H1 (cell line): ENCODE measurements at regions not wholly inside any gene's neighbourhood (a gene's known extent, or its start where the extent isn't known, plus 50 kb on each side); places are given as distances from the start of the nearest gene placed in this dataset.
A peak's percentile ranks its signal among the peaks of the same experiment; 100 is the strongest.

Experiments
- CTCF ChIA-PET: fragments of 300-600 bp; sonication (Branson Sonifier 250); formaldehyde crosslinking; loops from one replicate; lab custom pipeline; 2021; ENCODE audit not compliant: partially characterized antibody; lab: Charles Lee
- POLR2A ChIA-PET: fragments of 300-600 bp; sonication (Branson Sonifier 250); formaldehyde crosslinking; loops from one replicate; lab custom pipeline; 2021; ENCODE audit warnings: inconsistent platforms; ENCODE audit not compliant: partially characterized antibody; lab: Charles Lee
- DNase-seq, 2 experiments: peaks; one replicate each; pipeline versions ENCODE4 v3.0.0 to v3.0.0-alpha.2; 2010 to 2022; ENCODE audit warnings: low spot score in 2 of 2, low read depth in 1 of 2, mixed read lengths in 1 of 2
- FAIRE-seq: peaks from 2 replicates; lab custom pipeline; 2011; peaks lifted over from hg19 to GRCh38; lab: Jason Lieb, UNC
- H2AFZ ChIP-seq: 2 replicates; pipeline ENCODE4 v1.8.1; 2012; ENCODE audit warnings: low read length, inconsistent platforms
- H2AK5ac ChIP-seq: 2 replicates; pipeline ENCODE4 v1.6.1; 2013; ENCODE audit warnings: low read depth, low read length
- H2BK120ac ChIP-seq: replicated peaks from 2 replicates; pipeline ENCODE3; 2013; ENCODE audit warnings: low read depth, low read length, inconsistent platforms
- H2BK12ac ChIP-seq: 2 replicates; pipeline ENCODE4 v1.6.1; 2013; ENCODE audit warnings: low read depth, low read length
- H2BK15ac ChIP-seq: 2 replicates; pipeline ENCODE4 v1.6.1; 2013; ENCODE audit warnings: low read length
- H2BK20ac ChIP-seq: 2 replicates; pipeline ENCODE4 v1.6.1; 2013; ENCODE audit warnings: low read length
- H2BK5ac ChIP-seq: 2 replicates; pipeline ENCODE4 v1.6.1; 2013; ENCODE audit warnings: low read depth, low read length
- H3K14ac ChIP-seq: 2 replicates; pipeline ENCODE4 v1.6.1; 2013; ENCODE audit warnings: inconsistent platforms; ENCODE audit not compliant: insufficient read length
- H3K18ac ChIP-seq: 2 replicates; pipeline ENCODE4 v1.6.1; 2013; ENCODE audit warnings: low read length; ENCODE audit errors: extremely low read depth
- H3K23ac ChIP-seq: 2 replicates; pipeline ENCODE4 v1.6.1; 2013; ENCODE audit warnings: inconsistent platforms; ENCODE audit not compliant: insufficient read length
- H3K23me2 ChIP-seq: 2 replicates; pipeline ENCODE4 v1.6.1; 2013; ENCODE audit warnings: low read depth, low read length
- H3K27ac ChIP-seq: 2 replicates; pipeline ENCODE4 v1.6.1; 2011; ENCODE audit warnings: low read depth, low read length, inconsistent platforms
- H3K27me3 ChIP-seq, 4 experiments: replicated peaks in 1 of 4; 1 replicate in 1 of 4; 2 replicates in 3 of 4; pipeline versions ENCODE4 v1.6.1 to v1.8.1; 2011 to 2013; ENCODE audit warnings: low read length in 3 of 4, mild to moderate bottlenecking in 3 of 4, inconsistent platforms in 2 of 4, mixed read lengths in 2 of 4, moderate library complexity in 1 of 4; ENCODE audit not compliant: control insufficient read depth in 3 of 4, insufficient read depth in 3 of 4; ENCODE audit errors: extremely low read depth in 1 of 4
- H3K36me3 ChIP-seq, 4 experiments: 2 replicates each; pipeline versions ENCODE4 v1.6.1 to v1.8.1; 2011 to 2013; ENCODE audit warnings: mild to moderate bottlenecking in 4 of 4, low read length in 3 of 4, moderate library complexity in 2 of 4, control low read depth in 1 of 4, inconsistent platforms in 1 of 4; ENCODE audit not compliant: insufficient read depth in 4 of 4, control insufficient read depth in 2 of 4
- H3K4ac ChIP-seq: replicated peaks from 2 replicates; pipeline ENCODE3; 2013; ENCODE audit warnings: low read length, low read depth, mixed read lengths, inconsistent platforms; ENCODE audit not compliant: insufficient read length
- H3K4me1 ChIP-seq, 4 experiments: replicated peaks in 1 of 4; 1 replicate in 1 of 4; 2 replicates in 3 of 4; pipeline versions ENCODE4 v1.6.1 to v1.8.1; 2011 to 2013; ENCODE audit warnings: low read length in 3 of 4, inconsistent platforms in 2 of 4, mixed read lengths in 1 of 4; ENCODE audit not compliant: insufficient read depth in 4 of 4, control insufficient read depth in 3 of 4
- H3K4me2 ChIP-seq, 2 experiments: 2 replicates each; pipeline versions ENCODE4 v1.6.1 to v1.8.1; 2011 to 2013; ENCODE audit warnings: low read depth in 2 of 2, low read length in 2 of 2, control low read depth in 1 of 2, inconsistent platforms in 1 of 2, mild to moderate bottlenecking in 1 of 2; ENCODE audit not compliant: insufficient read depth in 1 of 2
- H3K4me3 ChIP-seq, 4 experiments: fragments of 200-600, 300-600 bp in 1 of 4; sonication (generic), shearing (Covaris generic), sonication (Bioruptor Twin) in 1 of 4; 2 replicates each; pipeline versions ENCODE4 v1.5.1 to v1.8.1; 2011 to 2016; ENCODE audit warnings: low read length in 4 of 4, low read depth in 3 of 4, control low read depth in 2 of 4, inconsistent platforms in 2 of 4, mild to moderate bottlenecking in 2 of 4, mixed read lengths in 1 of 4, moderate library complexity in 1 of 4; ENCODE audit not compliant: insufficient read depth in 2 of 4; ENCODE audit errors: extremely low read depth in 1 of 4
- H3K56ac ChIP-seq: replicated peaks from 2 replicates; pipeline ENCODE3; 2013; ENCODE audit warnings: low read depth, mild to moderate bottlenecking, mixed read lengths, low read length, inconsistent platforms; ENCODE audit not compliant: insufficient read length
- H3K79me1 ChIP-seq: 2 replicates; pipeline ENCODE4 v1.6.1; 2013; ENCODE audit warnings: low read depth, low read length, control low read depth
- H3K79me2 ChIP-seq, 2 experiments: 2 replicates each; pipeline versions ENCODE4 v1.6.1 to v1.8.1; 2012 to 2013; ENCODE audit warnings: low read length in 2 of 2, mild to moderate bottlenecking in 2 of 2, inconsistent platforms in 1 of 2; ENCODE audit not compliant: insufficient read depth in 2 of 2, control insufficient read depth in 1 of 2
- H3K9ac ChIP-seq, 4 experiments: replicated peaks in 1 of 4; 1 replicate in 1 of 4; 2 replicates in 3 of 4; pipeline versions ENCODE4 v1.6.1 to v1.8.1; 2011 to 2013; ENCODE audit warnings: low read depth in 3 of 4, low read length in 3 of 4, control low read depth in 2 of 4, mild to moderate bottlenecking in 2 of 4, moderate library complexity in 2 of 4, inconsistent platforms in 1 of 4; ENCODE audit errors: extremely low read depth in 1 of 4
- H3K9me3 ChIP-seq, 2 experiments: 2 replicates each; pipeline versions ENCODE4 v1.6.1 to v1.8.1; 2012 to 2013; ENCODE audit warnings: mild to moderate bottlenecking in 2 of 2, moderate library complexity in 2 of 2, control low read depth in 1 of 2, inconsistent platforms in 1 of 2, low read depth in 1 of 2, low read length in 1 of 2, mixed read lengths in 1 of 2; ENCODE audit not compliant: insufficient read depth in 2 of 2
- H4K20me1 ChIP-seq, 2 experiments: replicated peaks in 1 of 2; 2 replicates each; pipeline versions ENCODE3 to v1.8.1; 2011 to 2013; ENCODE audit warnings: inconsistent platforms in 2 of 2, low read length in 2 of 2, mild to moderate bottlenecking in 1 of 2; ENCODE audit not compliant: insufficient read depth in 2 of 2, control insufficient read depth in 1 of 2
- H4K5ac ChIP-seq: 2 replicates; pipeline ENCODE4 v1.6.1; 2013; ENCODE audit warnings: low read length, low read depth, mixed read lengths, inconsistent platforms; ENCODE audit not compliant: insufficient read length
- H4K8ac ChIP-seq: 2 replicates; pipeline ENCODE4 v1.8.0; 2013; ENCODE audit warnings: mild to moderate bottlenecking, moderate library complexity, low read length, inconsistent platforms; ENCODE audit not compliant: insufficient read depth; ENCODE audit errors: extremely low read depth
- H4K91ac ChIP-seq: replicated peaks from 2 replicates; pipeline ENCODE3; 2013; ENCODE audit warnings: low read length, mixed read lengths, inconsistent platforms; ENCODE audit not compliant: insufficient read length
- BACH1 ChIP-seq: IDR thresholded peaks from 2 replicates; pipeline ENCODE4 v1.6.1; 2012; ENCODE audit warnings: low read length, improper control_type of control experiment
- EGR1 ChIP-seq: IDR thresholded peaks from 2 replicates; pipeline ENCODE4 v1.6.1; 2011; ENCODE audit warnings: low read depth, low read length, borderline replicate concordance
- EZH2 ChIP-seq: fragments of 200-600 bp; sonication (generic); IDR thresholded peaks from 2 replicates; pipeline ENCODE4 v1.7.1; 2012; ENCODE audit warnings: low read depth, mild to moderate bottlenecking, moderate library complexity, low read length, inconsistent platforms; ENCODE audit not compliant: severe bottlenecking
- HDAC6 ChIP-seq: IDR thresholded peaks from one replicate; pipeline ENCODE4 v1.7.1; 2012; ENCODE audit warnings: low read depth, mild to moderate bottlenecking, inconsistent platforms, low read length, moderate library complexity
- JUND ChIP-seq: IDR thresholded peaks from 2 replicates; pipeline ENCODE4 v1.6.1; 2011; ENCODE audit warnings: mild to moderate bottlenecking, improper control_type of control experiment, low read length
- PHF8 ChIP-seq: fragments of 200-600 bp; sonication (generic); conservative IDR thresholded peaks from 2 replicates; pipeline ENCODE4 v1.7.1; 2012; ENCODE audit warnings: low read depth, mild to moderate bottlenecking, inconsistent platforms, low read length, moderate library complexity
- RAD21 ChIP-seq, 2 experiments: IDR thresholded peaks in 1 of 2; conservative IDR thresholded peaks in 1 of 2; 2 replicates each; pipeline ENCODE4 v1.6.1; 2011; ENCODE audit warnings: low read depth in 2 of 2, low read length in 2 of 2, improper control_type of control experiment in 1 of 2, inconsistent platforms in 1 of 2, mild to moderate bottlenecking in 1 of 2, moderate library complexity in 1 of 2
- RXRA ChIP-seq: IDR thresholded peaks from 2 replicates; pipeline ENCODE4 v1.6.1; 2011; ENCODE audit warnings: low read depth, mild to moderate bottlenecking, low read length, moderate library complexity; ENCODE audit not compliant: insufficient read depth
- SIX5 ChIP-seq: IDR thresholded peaks from 2 replicates; pipeline ENCODE4 v1.6.1; 2011; ENCODE audit warnings: mild to moderate bottlenecking, low read depth, low read length
- SP2 ChIP-seq: IDR thresholded peaks from 2 replicates; pipeline ENCODE4 v1.6.1; 2012; ENCODE audit warnings: mild to moderate bottlenecking, low read length, inconsistent platforms
- SRF ChIP-seq: IDR thresholded peaks from 2 replicates; pipeline ENCODE4 v1.6.1; 2011; ENCODE audit warnings: mild to moderate bottlenecking, low read depth, low read length, moderate library complexity
- YY1 ChIP-seq: IDR thresholded peaks from 2 replicates; pipeline ENCODE4 v1.6.1; 2011; ENCODE audit warnings: low read depth, mild to moderate bottlenecking, low read length
- WGBS, 2 experiments: shearing (Covaris generic) in 1 of 2; methylation state at CpG; one replicate each; pipeline versions ENCODE4 v1.1.6 to v1.1.7; 2013 to 2015; ENCODE audit warnings: low lambda C conversion rate in 2 of 2, mixed read lengths in 2 of 2, inconsistent platforms in 1 of 2, low coverage in 1 of 2, missing lambda C conversion rate in 1 of 2; ENCODE audit not compliant: insufficient replicate concordance in 2 of 2, insufficient coverage in 1 of 2, insufficient read length in 1 of 2; ENCODE audit errors: extremely low coverage in 1 of 2, missing lambda C conversion rate in 1 of 2; 5-methylcytosine and 5-hydroxymethylcytosine counted together

DNA sequence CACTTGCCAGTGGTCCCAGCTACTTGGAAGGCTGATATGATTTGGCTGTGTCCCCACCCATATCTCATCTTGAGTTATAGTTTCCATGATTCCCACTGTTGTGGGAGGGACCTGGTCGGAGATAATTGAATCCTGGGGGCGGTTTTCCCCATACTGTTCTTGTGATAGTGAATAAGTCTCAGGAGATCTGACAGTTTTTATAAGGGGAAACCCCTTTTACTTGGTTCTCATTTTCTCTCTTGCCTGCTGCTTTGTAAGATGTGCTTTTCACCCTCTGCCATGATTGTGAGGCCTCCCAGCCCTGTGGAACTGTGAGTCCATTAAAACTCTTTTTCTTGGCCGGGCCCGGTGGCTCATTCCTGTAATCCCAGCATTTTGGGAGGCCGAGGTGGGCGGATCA lies 265.4 kb upstream of the SPOPL start:
- no peak overlapping the region for H4K91ac ChIP-seq
- H3K9me3 ChIP-seq = no peaks in the 10 kb centered on the region
- H2BK5ac ChIP-seq = no peak overlapping the region
- H3K79me2 ChIP-seq = no peaks in the 10 kb centered on the region
- no peak overlapping the region for H2BK20ac ChIP-seq
- H3K4me3 ChIP-seq = no peak overlapping the region
- H2AFZ ChIP-seq = no peak overlapping the region
- CTCF ChIA-PET = interaction anchor here (0.6 kb wide), 1 partner anchor 245 kb away, joined by 3 read pairs; no protein-coding TSS in a partner anchor
- H3K79me1 ChIP-seq = no peaks in the 10 kb centered on the region
- H3K4me2 ChIP-seq = no peak overlapping the region
- H2BK120ac ChIP-seq = no peak overlapping the region
- no peaks in the 10 kb centered on the region for H3K23me2 ChIP-seq
- H3K27me3 ChIP-seq = no peaks in the 10 kb centered on the region
- no peak for TF ChIP-seq EZH2
- TF ChIP-seq RXRA = no peak
- no peak for TF ChIP-seq YY1
- no peak for TF ChIP-seq EGR1
- no peak for TF ChIP-seq PHF8
- no peak for TF ChIP-seq SRF
- no peak for TF ChIP-seq HDAC6
- no peak for TF ChIP-seq SIX5
- TF ChIP-seq RAD21 (IDR thresholded peaks at IDR 0.05 in 1 of 2, conservative IDR thresholded peaks at IDR 0.05 in 1 of 2; ENCODE audit: low read depth in 2 of 2, low read length in 2 of 2) = no peak
- TF ChIP-seq JUND = no peak
- no peak for TF ChIP-seq SP2
- no peak for TF ChIP-seq BACH1
- no peak overlapping the region for H2BK15ac ChIP-seq
- POLR2A ChIA-PET = no interaction called here
- no peaks in the 10 kb centered on the region for H4K20me1 ChIP-seq
- DNase-seq (no peak), FAIRE-seq (no peak)
- no peak overlapping the region for H4K8ac ChIP-seq
- H3K18ac ChIP-seq = no peak overlapping the region; the same call in 1 of the 2 replicates
- H3K23ac ChIP-seq = no peak overlapping the region
- 89% methylated on average over 6 of the region's 6 CpGs; no CpG with 5 or more reads in 1 of the 2 experiments for WGBS, 2 experiments
- no peak overlapping the region for H3K56ac ChIP-seq
- no peak overlapping the region for H4K5ac ChIP-seq
- no peaks in the 10 kb centered on the region for H3K36me3 ChIP-seq
- H3K27ac ChIP-seq = no peak overlapping the region
- peaks cover 0 to 7% (median 0%) of the 10 kb centered on the region in 4 experiments; a peak in 2 of 7 replicates for H3K4me1 ChIP-seq
- no peak overlapping the region for H2BK12ac ChIP-seq
- peak overlapping the region; percentile 53; the same call in 1 of the 2 replicates for H2AK5ac ChIP-seq
- no peak overlapping the region for H3K9ac ChIP-seq
- no peak overlapping the region for H3K14ac ChIP-seq
- H3K4ac ChIP-seq = no peak overlapping the region
